ENCODE measurements at regions not wholly inside any gene's neighbourhood (a gene's known extent, or its start where the extent isn't known, plus 50 kb on each side); places are given as distances from the start of the nearest gene placed in this dataset.

DNA sequence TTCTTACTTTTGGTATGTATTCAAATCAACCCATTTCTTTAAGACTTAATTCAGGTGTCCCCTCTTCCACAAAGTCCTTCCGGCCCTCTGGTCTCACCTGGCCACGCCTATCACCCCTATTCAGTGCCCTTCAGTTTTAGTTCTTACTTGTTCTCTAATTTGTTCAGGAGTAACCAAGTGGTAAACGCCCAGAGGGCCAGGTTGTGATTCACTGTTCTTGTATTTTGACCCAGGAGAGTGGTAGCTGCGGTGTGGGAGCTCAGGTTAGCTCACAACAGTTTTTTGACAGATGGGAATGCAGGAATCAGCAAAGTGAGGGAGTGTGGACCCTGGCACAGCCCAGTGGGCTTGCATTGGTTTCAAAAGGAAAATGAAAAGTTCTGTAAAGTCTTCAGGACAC is 81.7 kb upstream of the RIPOR2 start:
- peaks cover 0 to 2% (median 0%) of the 10 kb centered on the region in 4 donors for H3K4me1 ChIP-seq (ENCODE audit: control insufficient read depth in 4 of 4, insufficient read depth in 4 of 4, low read length in 3 of 4)
- H3K36me3 ChIP-seq (ENCODE audit: control insufficient read depth in 4 of 4, insufficient read depth in 3 of 4, low read depth in 1 of 4, low read length in 3 of 4) = no peaks in the 10 kb centered on the region
- DNase-seq (ENCODE audit: low spot score) = no peak
- H3K27ac ChIP-seq (ENCODE audit: low read depth in 1 of 2, low read length in 2 of 2) = no peak overlapping the region
- WGBS = 55% methylated on average over 4 of the region's 4 CpGs
- no peaks in the 10 kb centered on the region for H3K27me3 ChIP-seq (ENCODE audit: control insufficient read depth in 4 of 4, insufficient read depth in 4 of 4, low read length in 3 of 4)
- TF ChIP-seq SP1 (IDR thresholded peaks at IDR 0.05) (no peak), FOXA2 (IDR thresholded peaks at IDR 0.05) (no peak), EGR1 (IDR thresholded peaks at IDR 0.05; ENCODE audit: low read depth in 2 of 2) (no peak), RAD21 (IDR thresholded peaks at IDR 0.05) (no peak), JUND (IDR thresholded peaks at IDR 0.05) (no peak), RXRA (IDR thresholded peaks at IDR 0.05) (no peak), FOXA1 (IDR thresholded peaks at IDR 0.05) (no peak), TAF1 (conservative IDR thresholded peaks at IDR 0.05) (no peak), HNF4G (IDR thresholded peaks at IDR 0.05) (no peak), GABPA (IDR thresholded peaks at IDR 0.05 in 1 of 2, conservative IDR thresholded peaks at IDR 0.05 in 1 of 2) (no peak), NR2F2 (IDR thresholded peaks at IDR 0.05) (no peak), YY1 (IDR thresholded peaks at IDR 0.05) (no peak), HNF4A (conservative IDR thresholded peaks at IDR 0.05) (no peak)
- TF ChIP-seq, protein P1, sequence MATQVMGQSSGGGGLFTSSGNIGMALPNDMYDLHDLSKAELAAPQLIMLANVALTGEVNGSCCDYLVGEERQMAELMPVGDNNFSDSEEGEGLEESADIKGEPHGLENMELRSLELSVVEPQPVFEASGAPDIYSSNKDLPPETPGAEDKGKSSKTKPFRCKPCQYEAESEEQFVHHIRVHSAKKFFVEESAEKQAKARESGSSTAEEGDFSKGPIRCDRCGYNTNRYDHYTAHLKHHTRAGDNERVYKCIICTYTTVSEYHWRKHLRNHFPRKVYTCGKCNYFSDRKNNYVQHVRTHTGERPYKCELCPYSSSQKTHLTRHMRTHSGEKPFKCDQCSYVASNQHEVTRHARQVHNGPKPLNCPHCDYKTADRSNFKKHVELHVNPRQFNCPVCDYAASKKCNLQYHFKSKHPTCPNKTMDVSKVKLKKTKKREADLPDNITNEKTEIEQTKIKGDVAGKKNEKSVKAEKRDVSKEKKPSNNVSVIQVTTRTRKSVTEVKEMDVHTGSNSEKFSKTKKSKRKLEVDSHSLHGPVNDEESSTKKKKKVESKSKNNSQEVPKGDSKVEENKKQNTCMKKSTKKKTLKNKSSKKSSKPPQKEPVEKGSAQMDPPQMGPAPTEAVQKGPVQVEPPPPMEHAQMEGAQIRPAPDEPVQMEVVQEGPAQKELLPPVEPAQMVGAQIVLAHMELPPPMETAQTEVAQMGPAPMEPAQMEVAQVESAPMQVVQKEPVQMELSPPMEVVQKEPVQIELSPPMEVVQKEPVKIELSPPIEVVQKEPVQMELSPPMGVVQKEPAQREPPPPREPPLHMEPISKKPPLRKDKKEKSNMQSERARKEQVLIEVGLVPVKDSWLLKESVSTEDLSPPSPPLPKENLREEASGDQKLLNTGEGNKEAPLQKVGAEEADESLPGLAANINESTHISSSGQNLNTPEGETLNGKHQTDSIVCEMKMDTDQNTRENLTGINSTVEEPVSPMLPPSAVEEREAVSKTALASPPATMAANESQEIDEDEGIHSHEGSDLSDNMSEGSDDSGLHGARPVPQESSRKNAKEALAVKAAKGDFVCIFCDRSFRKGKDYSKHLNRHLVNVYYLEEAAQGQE (IDR thresholded peaks at IDR 0.05) = no peak
- TF ChIP-seq, protein P2, sequence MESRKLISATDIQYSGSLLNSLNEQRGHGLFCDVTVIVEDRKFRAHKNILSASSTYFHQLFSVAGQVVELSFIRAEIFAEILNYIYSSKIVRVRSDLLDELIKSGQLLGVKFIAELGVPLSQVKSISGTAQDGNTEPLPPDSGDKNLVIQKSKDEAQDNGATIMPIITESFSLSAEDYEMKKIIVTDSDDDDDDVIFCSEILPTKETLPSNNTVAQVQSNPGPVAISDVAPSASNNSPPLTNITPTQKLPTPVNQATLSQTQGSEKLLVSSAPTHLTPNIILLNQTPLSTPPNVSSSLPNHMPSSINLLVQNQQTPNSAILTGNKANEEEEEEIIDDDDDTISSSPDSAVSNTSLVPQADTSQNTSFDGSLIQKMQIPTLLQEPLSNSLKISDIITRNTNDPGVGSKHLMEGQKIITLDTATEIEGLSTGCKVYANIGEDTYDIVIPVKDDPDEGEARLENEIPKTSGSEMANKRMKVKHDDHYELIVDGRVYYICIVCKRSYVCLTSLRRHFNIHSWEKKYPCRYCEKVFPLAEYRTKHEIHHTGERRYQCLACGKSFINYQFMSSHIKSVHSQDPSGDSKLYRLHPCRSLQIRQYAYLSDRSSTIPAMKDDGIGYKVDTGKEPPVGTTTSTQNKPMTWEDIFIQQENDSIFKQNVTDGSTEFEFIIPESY (IDR thresholded peaks at IDR 0.05) = no peak
- TF ChIP-seq, protein P3, sequence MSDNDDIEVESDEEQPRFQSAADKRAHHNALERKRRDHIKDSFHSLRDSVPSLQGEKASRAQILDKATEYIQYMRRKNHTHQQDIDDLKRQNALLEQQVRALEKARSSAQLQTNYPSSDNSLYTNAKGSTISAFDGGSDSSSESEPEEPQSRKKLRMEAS (IDR thresholded peaks at IDR 0.05) = no peak
- TF ChIP-seq, protein P4, sequence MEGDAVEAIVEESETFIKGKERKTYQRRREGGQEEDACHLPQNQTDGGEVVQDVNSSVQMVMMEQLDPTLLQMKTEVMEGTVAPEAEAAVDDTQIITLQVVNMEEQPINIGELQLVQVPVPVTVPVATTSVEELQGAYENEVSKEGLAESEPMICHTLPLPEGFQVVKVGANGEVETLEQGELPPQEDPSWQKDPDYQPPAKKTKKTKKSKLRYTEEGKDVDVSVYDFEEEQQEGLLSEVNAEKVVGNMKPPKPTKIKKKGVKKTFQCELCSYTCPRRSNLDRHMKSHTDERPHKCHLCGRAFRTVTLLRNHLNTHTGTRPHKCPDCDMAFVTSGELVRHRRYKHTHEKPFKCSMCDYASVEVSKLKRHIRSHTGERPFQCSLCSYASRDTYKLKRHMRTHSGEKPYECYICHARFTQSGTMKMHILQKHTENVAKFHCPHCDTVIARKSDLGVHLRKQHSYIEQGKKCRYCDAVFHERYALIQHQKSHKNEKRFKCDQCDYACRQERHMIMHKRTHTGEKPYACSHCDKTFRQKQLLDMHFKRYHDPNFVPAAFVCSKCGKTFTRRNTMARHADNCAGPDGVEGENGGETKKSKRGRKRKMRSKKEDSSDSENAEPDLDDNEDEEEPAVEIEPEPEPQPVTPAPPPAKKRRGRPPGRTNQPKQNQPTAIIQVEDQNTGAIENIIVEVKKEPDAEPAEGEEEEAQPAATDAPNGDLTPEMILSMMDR (IDR thresholded peaks at IDR 0.05; ENCODE audit: low read depth, low read length, missing input control) = no peak
- TF ChIP-seq, protein P5, sequence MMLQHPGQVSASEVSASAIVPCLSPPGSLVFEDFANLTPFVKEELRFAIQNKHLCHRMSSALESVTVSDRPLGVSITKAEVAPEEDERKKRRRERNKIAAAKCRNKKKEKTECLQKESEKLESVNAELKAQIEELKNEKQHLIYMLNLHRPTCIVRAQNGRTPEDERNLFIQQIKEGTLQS (IDR thresholded peaks at IDR 0.05) = no peak
- H3K4me3 ChIP-seq (ENCODE audit: low read depth in 1 of 3, low read length in 3 of 3) = no peak overlapping the region
- H3K9me3 ChIP-seq (ENCODE audit: control insufficient read depth in 4 of 4, low read length in 3 of 4) = no peaks in the 10 kb centered on the region
- no peak overlapping the region for H3K9ac ChIP-seq (ENCODE audit: low read depth in 1 of 2, low read length in 2 of 2)

All from liver (tissue), 8 donors.